Smooth muscle cell of the brain vasculature (primary cell): ENCODE measurements at regions not wholly inside any gene's neighbourhood (a gene's known extent, or its start where the extent isn't known, plus 50 kb on each side); places are given as distances from the start of the nearest gene placed in this dataset.

ENCODE experiments used
- DNase-seq: peaks from one replicate; pipeline ENCODE4 v3.0.0-alpha.2; 2012; ENCODE audit warnings: low read depth, low spot score

GRCh38 chr3:110199588-110199943 is 862.2 kb upstream of the DPPA4 start:
- DNase-seq = no peak

- DNase-seq = no peak
Observed at GRCh38 chr3:110210086-110210660, 861.4 kb upstream of the NECTIN3 start.

- no peak for DNase-seq
Observed at GRCh38 chr3:110226645-110227044, 845.0 kb upstream of the NECTIN3 start.

- DNase-seq = no peak
Observed at GRCh38 chr3:110227991-110228390, 843.6 kb upstream of the NECTIN3 start.

GRCh38 chr3:110234831-110235230 is 836.8 kb upstream of the NECTIN3 start:
- DNase-seq = no peak

GRCh38 chr3:110236976-110237610 is 834.5 kb upstream of the NECTIN3 start:
- DNase-seq = no peak

- DNase-seq = no peak
Observed at GRCh38 chr3:110243081-110243480, 828.5 kb upstream of the NECTIN3 start.

- no peak for DNase-seq
Observed at GRCh38 chr3:110246796-110247376, 824.7 kb upstream of the NECTIN3 start.

- no peak for DNase-seq
Observed at GRCh38 chr3:110248666-110249065, 823.0 kb upstream of the NECTIN3 start.

GRCh38 chr3:110253794-110254193 is 817.8 kb upstream of the NECTIN3 start:
- no peak for DNase-seq

- DNase-seq = no peak
Observed at GRCh38 chr3:110254591-110254990, 817.0 kb upstream of the NECTIN3 start.

- no peak for DNase-seq
Observed at GRCh38 chr3:110261141-110261540, 810.5 kb upstream of the NECTIN3 start.

- DNase-seq = no peak
Observed at GRCh38 chr3:110262896-110263295, 808.7 kb upstream of the NECTIN3 start.

GRCh38 chr3:110265302-110265701 is 806.3 kb upstream of the NECTIN3 start:
- DNase-seq = no peak

- DNase-seq = no peak
Observed at GRCh38 chr3:110267304-110267845, 804.2 kb upstream of the NECTIN3 start.

- no peak for DNase-seq
Observed at GRCh38 chr3:110272525-110272924, 799.1 kb upstream of the NECTIN3 start.

- DNase-seq = no peak
Observed at GRCh38 chr3:110291886-110292501, 779.6 kb upstream of the NECTIN3 start.

GRCh38 chr3:110293660-110294059 is 778.0 kb upstream of the NECTIN3 start:
- DNase-seq = no peak

- no peak for DNase-seq
Observed at GRCh38 chr3:110296885-110297284, 774.7 kb upstream of the NECTIN3 start.

GRCh38 chr3:110301781-110302180 is 769.8 kb upstream of the NECTIN3 start:
- DNase-seq = no peak

- no peak for DNase-seq
Observed at GRCh38 chr3:110307065-110307809, 764.4 kb upstream of the NECTIN3 start.

- DNase-seq = no peak
Observed at GRCh38 chr3:110311541-110311940, 760.1 kb upstream of the NECTIN3 start.
